ENCODE measurements at regions not wholly inside any gene's neighbourhood (a gene's known extent, or its start where the extent isn't known, plus 50 kb on each side); places are given as distances from the start of the nearest gene placed in this dataset.

DNA sequence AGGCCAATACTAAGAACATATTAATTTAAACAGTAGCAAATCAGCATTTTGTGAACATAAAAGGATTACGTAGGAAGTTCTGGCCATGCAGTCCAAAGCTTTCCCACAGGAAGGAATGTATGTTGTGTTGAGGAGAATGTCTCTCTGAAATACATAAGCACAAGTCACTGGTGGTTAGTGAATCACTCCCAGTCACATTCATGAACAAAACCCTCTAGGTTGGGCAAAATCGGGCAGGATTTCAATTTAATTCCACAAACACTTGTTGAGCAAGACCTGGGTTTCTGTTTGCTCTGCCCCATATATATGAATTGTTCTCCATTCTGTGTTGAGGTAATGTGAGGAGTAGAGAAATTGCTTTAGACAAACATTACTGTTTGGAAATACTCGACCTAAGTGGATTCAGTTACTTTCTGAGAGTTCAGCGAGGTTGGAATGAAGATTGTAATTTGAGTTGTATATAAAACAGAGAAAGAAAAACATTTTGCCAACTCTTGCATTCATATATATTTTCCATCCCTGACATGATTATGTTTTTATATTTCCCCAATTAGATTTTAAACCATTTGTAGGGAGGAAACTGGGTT, 127.6 kb upstream of the RPS23 start:
- WGBS, result 78% methylated on average over 4 of the region's 4 CpGs
- Histone ChIP-seq H3K27ac (replicated peaks in 1 of 4) (peak overlapping the region in 1 of 4 donors; percentile 14), H3K27me3 (no peaks in the 10 kb centered on the region), H3K4me3 (no peak overlapping the region), H3K4me1 (no peaks in the 10 kb centered on the region), H3K9me3 (peaks cover 0 to 13% (median 10%) of the 10 kb centered on the region in 4 donors), H3K36me3 (no peaks in the 10 kb centered on the region)
- TF ChIP-seq, protein P1, sequence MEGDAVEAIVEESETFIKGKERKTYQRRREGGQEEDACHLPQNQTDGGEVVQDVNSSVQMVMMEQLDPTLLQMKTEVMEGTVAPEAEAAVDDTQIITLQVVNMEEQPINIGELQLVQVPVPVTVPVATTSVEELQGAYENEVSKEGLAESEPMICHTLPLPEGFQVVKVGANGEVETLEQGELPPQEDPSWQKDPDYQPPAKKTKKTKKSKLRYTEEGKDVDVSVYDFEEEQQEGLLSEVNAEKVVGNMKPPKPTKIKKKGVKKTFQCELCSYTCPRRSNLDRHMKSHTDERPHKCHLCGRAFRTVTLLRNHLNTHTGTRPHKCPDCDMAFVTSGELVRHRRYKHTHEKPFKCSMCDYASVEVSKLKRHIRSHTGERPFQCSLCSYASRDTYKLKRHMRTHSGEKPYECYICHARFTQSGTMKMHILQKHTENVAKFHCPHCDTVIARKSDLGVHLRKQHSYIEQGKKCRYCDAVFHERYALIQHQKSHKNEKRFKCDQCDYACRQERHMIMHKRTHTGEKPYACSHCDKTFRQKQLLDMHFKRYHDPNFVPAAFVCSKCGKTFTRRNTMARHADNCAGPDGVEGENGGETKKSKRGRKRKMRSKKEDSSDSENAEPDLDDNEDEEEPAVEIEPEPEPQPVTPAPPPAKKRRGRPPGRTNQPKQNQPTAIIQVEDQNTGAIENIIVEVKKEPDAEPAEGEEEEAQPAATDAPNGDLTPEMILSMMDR (IDR thresholded peaks at IDR 0.05), result no peak
- TF ChIP-seq POLR2A (IDR thresholded peaks at IDR 0.05; ENCODE audit: low read depth) (no peak), EP300 (IDR thresholded peaks at IDR 0.05) (no peak), POLR2AphosphoS5 (IDR thresholded peaks at IDR 0.05) (no peak)
- no peak for DNase-seq (ENCODE audit: extremely low spot score)
- intact Hi-C loops (cut with DNase I), result no loop called here

- intact Hi-C loops (cut with DNase I), result no loop called here
- DNase-seq (ENCODE audit: extremely low spot score), result no peak
- no peak overlapping the region for H3K4me3 ChIP-seq
- H3K9me3 ChIP-seq, result peaks cover 0 to 13% (median 10%) of the 10 kb centered on the region in 4 donors
- 86% methylated on average over 2 of the region's 2 CpGs for WGBS
- TF ChIP-seq, protein P1 (IDR thresholded peaks at IDR 0.05), result no peak
- TF ChIP-seq POLR2AphosphoS5 (IDR thresholded peaks at IDR 0.05), result no peak
- no peak for TF ChIP-seq POLR2A (IDR thresholded peaks at IDR 0.05; ENCODE audit: low read depth)
- TF ChIP-seq EP300 (IDR thresholded peaks at IDR 0.05), result no peak
- no peak overlapping the region for H3K27ac ChIP-seq (replicated peaks in 1 of 4)
- no peaks in the 10 kb centered on the region for H3K27me3 ChIP-seq
- H3K4me1 ChIP-seq, result no peaks in the 10 kb centered on the region
- H3K36me3 ChIP-seq, result no peaks in the 10 kb centered on the region
These were observed 127.0 kb upstream of the RPS23 start for GRCh38 chr5:82405161-82405560.

GRCh38 chr5:82404382-82404945, 126.3 kb upstream of the RPS23 start:
- TF ChIP-seq EP300 (IDR thresholded peaks at IDR 0.05), result no peak
- no peak for TF ChIP-seq POLR2A (IDR thresholded peaks at IDR 0.05; ENCODE audit: low read depth)
- no peak for TF ChIP-seq POLR2AphosphoS5 (IDR thresholded peaks at IDR 0.05)
- TF ChIP-seq, protein P1 (IDR thresholded peaks at IDR 0.05), result no peak
- WGBS, result 86% methylated on average over 3 of the region's 3 CpGs

GRCh38 chr5:82403724-82404123, 125.6 kb upstream of the RPS23 start:
- TF ChIP-seq POLR2AphosphoS5 (IDR thresholded peaks at IDR 0.05) (no peak), POLR2A (IDR thresholded peaks at IDR 0.05; ENCODE audit: low read depth) (no peak), EP300 (IDR thresholded peaks at IDR 0.05) (no peak)
- TF ChIP-seq, protein P1 (IDR thresholded peaks at IDR 0.05), result no peak
- no peaks in the 10 kb centered on the region for H3K27me3 ChIP-seq
- peaks cover 0 to 13% (median 10%) of the 10 kb centered on the region in 4 donors for H3K9me3 ChIP-seq
- no peak overlapping the region for H3K4me3 ChIP-seq
- WGBS, result 91% methylated on average over 2 of the region's 2 CpGs
- intact Hi-C loops (cut with DNase I), result no loop called here
- H3K27ac ChIP-seq (replicated peaks in 1 of 4), result no peak overlapping the region
- H3K36me3 ChIP-seq, result no peaks in the 10 kb centered on the region
- DNase-seq (ENCODE audit: extremely low spot score), result no peak
- H3K4me1 ChIP-seq, result no peaks in the 10 kb centered on the region

More at GRCh38 chr5:82404382-82404945, 126.3 kb upstream of the RPS23 start:
- Histone ChIP-seq H3K36me3 (no peaks in the 10 kb centered on the region), H3K4me1 (no peaks in the 10 kb centered on the region), H3K9me3 (peaks cover 0 to 13% (median 10%) of the 10 kb centered on the region in 4 donors), H3K27me3 (no peaks in the 10 kb centered on the region), H3K27ac (replicated peaks in 1 of 4) (no peak overlapping the region), H3K4me3 (no peak overlapping the region)
- intact Hi-C loops (cut with DNase I), result no loop called here
- DNase-seq (ENCODE audit: extremely low spot score), result no peak
